Skin epidermis (tissue), 12 donors: ENCODE measurements at regions not wholly inside any gene's neighbourhood (a gene's known extent, or its start where the extent isn't known, plus 50 kb on each side); places are given as distances from the start of the nearest gene placed in this dataset.

ENCODE experiments used
- H3K27ac ChIP-seq, 21 experiments: fragments of 200-600 bp; sonication (generic) in 11 of 21; one replicate each; pipeline ENCODE4 v1.5.0; 2020; ENCODE audit warnings: mild to moderate bottlenecking in 3 of 21, inconsistent platforms in 2 of 21, moderate library complexity in 2 of 21
- H3K4me3 ChIP-seq, 7 experiments: fragments of 200-600 bp; sonication (generic) in 2 of 7; one replicate each; pipeline ENCODE4 v1.5.0; 2020; ENCODE audit warnings: inconsistent platforms in 2 of 7, mild to moderate bottlenecking in 2 of 7, moderate library complexity in 1 of 7

- Histone ChIP-seq H3K4me3 (no peak overlapping the region), H3K27ac (no peak overlapping the region)
These were observed 103.0 kb upstream of the LGALSL start for GRCh38 chr2:64350996-64351395.

GRCh38 chr2:64352292-64352691 is 101.7 kb upstream of the LGALSL start:
- H3K27ac ChIP-seq = no peak overlapping the region
- no peak overlapping the region for H3K4me3 ChIP-seq

DNA sequence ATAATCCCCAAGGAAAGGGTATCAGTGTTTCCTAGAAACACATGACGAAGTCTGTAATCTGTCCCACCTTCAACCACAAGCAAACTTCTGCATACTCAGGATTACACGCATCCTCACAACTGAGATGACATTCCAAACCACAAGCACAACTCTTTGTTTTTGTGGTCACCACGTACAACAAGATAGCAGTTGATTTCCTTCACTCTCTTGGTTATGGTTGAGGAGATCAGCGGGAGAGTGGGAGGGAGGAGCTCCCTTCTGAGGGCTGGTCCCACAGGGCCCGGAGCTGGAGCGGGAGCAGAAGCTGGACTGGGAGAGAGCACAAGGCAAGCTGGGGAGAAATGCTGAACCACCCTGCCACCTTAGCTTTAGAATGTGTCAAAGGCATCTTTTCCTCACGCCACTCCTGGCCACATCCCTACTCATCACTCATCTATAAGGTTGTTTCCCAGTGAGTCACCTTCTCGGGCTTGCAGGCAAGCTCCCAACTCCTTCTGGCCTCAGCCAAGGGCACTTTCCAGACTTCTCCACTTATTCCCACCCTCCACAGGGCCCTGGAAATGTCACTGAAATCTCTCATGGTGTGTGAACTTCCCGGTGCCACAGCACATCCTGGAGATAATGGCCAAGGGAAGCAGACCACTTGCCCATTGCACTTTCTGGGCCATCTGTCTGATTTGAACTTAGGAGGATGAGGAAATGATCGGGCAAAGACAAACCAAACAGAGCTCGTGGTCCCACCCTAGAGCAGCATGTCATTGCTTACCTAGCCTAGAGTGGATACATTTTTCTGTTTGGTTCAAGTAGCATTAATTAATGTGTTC is 98.9 kb upstream of the LGALSL start:
- Histone ChIP-seq H3K27ac (peak overlapping the region in 7 of 21 experiments; percentile 6 to 74 (median 34)), H3K4me3 (no peak overlapping the region)

- H3K4me3 ChIP-seq = no peak overlapping the region
- no peak overlapping the region for H3K27ac ChIP-seq
These were observed 97.1 kb upstream of the LGALSL start for GRCh38 chr2:64356906-64357305.

GRCh38 chr2:64359171-64359891 is 94.6 kb upstream of the LGALSL start:
- no peak overlapping the region for H3K4me3 ChIP-seq
- H3K27ac ChIP-seq = peak overlapping the region in 19 of 21 experiments; percentile 43 to 88 (median 73)

GRCh38 chr2:64359892-64360657 is 93.9 kb upstream of the LGALSL start:
- H3K27ac ChIP-seq = peak overlapping the region in 19 of 21 experiments; percentile 43 to 88 (median 73)
- H3K4me3 ChIP-seq = no peak overlapping the region

DNA sequence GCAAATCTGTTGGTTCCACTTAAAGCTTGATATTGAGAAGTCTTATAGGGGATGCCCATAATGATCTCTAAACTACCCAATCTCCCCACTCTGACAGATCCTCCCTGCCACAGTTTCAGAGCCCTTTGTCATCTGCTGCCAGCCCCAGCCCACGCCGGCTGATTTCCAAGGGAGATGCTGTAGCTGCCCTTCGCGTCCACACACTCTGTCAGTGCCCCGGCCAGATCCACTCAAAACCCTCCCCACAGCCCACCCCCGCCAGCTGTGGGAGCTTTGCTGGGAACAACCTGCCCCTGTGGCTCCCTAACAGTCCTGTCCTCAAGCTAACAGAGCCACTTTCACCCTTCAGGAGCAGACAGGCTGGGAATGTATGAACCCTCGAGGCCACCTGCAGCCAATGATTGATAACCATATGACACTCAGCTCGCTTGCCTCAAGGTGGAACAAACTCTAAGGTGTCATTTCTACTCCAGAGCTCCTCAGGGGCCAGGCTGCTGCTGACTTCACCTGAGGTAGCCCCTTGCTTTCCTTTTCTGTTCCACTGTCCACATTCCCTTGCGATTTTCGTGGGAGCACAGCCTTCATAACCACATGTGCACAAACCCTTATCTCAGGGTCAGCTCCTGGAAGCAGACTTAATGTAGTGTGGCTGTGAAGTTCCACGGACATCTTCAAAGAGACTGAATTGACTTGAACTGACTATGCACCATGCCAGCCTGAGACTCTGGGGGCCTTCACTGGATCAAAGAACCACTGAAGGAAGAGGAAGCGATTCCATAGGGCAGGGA is 92.6 kb upstream of the LGALSL start:
- Histone ChIP-seq H3K27ac (peak overlapping the region in 12 of 21 experiments; percentile 5 to 78 (median 56)), H3K4me3 (no peak overlapping the region)

GRCh38 chr2:64362562-64363026 is 91.4 kb upstream of the LGALSL start:
- Histone ChIP-seq H3K27ac (peak overlapping the region in 11 of 21 experiments; percentile 27 to 78 (median 55)), H3K4me3 (no peak overlapping the region)

DNA sequence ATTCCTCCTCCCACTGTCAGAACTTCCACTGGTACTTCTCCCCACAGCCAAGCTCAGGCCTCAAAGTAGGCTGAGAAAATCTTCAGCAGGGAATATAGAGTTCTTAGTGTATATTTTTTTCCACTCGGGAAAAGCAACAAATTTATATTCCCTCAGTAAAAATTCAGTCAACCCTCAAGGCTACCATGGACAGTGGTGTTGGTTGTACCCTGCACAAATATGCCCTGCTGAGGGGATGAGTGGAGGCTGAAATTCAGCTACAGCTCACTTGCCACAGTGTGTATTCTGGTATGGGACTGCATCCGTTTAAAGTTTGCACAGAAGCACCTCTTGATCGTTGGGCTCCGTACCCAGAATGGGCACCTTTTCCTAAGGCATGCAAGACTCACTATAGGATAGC is 90.8 kb upstream of the LGALSL start:
- no peak overlapping the region for H3K4me3 ChIP-seq
- peak overlapping the region in 12 of 21 experiments; percentile 4 to 67 (median 44) for H3K27ac ChIP-seq

DNA sequence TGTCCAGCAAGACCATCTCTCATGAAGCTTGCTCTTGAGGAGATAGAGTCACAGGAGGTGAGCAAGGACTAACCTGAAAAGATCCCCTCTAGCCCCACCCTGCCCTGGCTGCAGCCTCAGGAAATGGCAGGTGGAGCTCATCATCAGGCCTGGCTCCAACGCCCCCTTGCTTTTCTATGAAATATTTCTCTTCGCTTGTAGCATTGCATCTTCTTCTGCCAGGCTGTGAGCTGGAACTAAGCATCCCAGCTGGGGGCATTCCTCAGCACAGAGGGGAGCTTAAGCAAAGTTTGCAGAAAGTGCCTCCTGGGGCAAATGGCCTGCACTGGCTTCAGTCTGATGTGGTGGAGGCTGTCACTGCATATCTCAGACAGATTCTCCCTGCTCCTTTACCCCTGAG is 90.1 kb upstream of the LGALSL start:
- H3K27ac ChIP-seq = peak overlapping the region in 3 of 21 experiments; percentile 27 to 63 (median 43)
- H3K4me3 ChIP-seq = no peak overlapping the region

DNA sequence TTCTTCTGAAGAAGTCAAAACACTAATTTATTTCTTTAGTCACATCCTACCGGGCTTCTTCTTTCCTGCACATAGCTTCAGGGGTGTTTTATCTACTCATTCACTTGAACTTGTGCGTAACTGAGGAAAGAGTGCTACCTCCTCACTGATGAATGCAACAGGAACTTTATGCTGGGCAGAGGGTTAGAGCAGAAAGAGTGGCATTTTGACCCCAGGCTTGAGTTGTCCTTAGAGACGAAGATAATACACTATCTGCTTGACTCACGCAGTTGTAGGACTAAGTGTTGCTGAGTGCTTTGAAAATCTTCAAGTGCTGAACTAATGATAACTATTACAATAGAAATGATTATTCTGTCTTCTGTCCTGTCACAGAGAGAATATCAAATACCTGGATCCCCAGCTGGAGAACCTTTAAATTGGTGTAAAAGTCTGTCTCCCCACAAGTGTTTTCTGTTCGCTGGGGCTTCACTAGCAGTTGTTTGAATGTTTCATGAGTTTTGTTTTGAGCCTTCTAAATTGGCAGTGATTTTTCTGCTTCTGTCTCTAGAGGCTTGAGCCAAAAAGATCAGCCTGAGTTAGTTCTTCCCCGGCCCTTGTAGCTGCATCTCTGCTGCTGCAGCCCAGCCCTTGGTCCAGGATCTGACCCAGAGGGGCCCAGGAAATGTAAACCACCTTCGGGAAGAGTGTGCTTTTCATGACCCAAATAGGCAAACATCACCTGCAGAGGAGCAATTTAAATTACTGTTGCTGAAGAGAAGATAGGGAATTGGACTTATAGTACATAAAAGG is 86.3 kb upstream of the LGALSL start:
- no peak overlapping the region for H3K4me3 ChIP-seq
- H3K27ac ChIP-seq = no peak overlapping the region

- Histone ChIP-seq H3K4me3 (no peak overlapping the region), H3K27ac (no peak overlapping the region)
These were observed 84.3 kb upstream of the LGALSL start for GRCh38 chr2:64369706-64370105.

DNA sequence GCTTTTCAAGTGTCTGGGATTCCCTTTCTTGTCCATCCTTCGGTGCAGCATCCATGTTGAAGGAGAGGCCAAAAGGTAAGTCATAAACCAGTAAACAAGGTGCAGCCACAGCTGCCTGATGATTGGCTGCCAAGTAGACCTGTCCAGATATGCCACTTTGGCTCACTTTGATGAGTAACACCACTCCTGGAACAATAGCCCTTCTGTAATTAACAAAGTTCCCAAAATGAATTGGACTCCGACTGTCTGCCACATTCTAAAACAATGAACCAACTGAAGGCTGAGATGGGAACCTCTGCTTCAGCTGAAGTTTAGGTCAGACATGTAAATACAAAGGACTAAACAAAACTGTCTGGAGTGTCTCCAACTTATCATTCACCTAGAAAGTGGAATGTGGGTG is 82.2 kb upstream of the LGALSL start:
- Histone ChIP-seq H3K27ac (peak overlapping the region in 7 of 21 experiments; percentile 16 to 69 (median 38)), H3K4me3 (no peak overlapping the region)

DNA sequence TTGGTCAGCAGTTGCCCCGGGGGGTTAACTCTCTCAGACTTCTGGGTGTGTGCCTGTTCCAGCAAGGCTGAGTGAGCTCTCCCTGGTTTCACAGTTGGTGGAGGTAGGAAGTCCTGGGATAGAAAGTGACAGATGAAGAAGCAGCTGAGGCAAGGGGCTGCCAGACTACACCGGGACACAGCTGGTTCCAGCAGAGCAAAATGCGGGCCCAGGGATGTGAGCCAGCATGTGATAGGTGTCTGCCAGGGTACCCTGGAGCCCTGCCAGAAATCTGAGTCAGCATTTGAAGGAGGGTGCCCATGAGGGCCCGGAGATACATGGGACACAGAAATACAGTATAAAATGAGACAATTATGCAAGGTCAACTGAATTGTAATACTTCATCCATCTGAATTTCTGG is 79.3 kb upstream of the LGALSL start:
- H3K4me3 ChIP-seq = no peak overlapping the region
- H3K27ac ChIP-seq = no peak overlapping the region

DNA sequence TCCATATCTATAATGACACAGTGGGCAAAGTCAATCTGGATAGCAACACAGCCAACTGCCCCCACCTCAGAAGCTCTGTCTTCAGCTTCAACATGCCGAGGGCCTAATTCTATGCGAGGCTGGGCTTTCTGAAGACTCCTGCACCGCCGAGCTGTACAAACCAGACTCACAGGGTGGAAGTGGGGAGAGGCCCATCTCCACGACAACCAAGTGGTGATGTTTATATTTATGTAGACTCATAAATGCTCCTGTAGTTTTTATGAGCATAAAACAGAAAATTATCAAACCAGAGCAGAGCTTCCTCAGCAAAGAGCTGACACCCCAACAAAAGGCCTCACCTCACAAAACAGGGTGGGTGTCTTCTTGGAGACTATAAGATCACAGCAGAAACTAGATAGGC is 77.0 kb upstream of the LGALSL start:
- no peak overlapping the region for H3K4me3 ChIP-seq
- H3K27ac ChIP-seq = peak overlapping the region in 1 of 21 experiments; percentile 51

DNA sequence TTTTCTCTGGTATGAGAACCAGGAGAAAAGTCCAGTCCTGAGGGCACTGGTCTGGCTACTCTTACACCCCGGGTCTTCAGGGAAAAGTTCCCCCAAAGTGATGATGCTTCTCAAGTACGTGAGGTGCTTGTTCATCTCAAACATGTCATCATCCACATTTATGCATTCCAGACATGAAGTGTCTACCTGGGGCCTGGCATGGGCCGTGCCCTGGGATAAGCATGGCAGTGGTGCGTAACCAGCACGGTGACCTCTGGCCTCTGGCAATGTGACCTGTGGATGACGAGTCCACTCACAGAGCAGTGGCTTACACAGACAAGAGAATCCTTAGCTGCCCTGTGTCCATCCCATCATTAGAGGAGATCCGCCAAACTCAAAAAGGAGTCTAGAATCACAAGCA is 74.8 kb upstream of the LGALSL start:
- Histone ChIP-seq H3K4me3 (no peak overlapping the region), H3K27ac (no peak overlapping the region)

DNA sequence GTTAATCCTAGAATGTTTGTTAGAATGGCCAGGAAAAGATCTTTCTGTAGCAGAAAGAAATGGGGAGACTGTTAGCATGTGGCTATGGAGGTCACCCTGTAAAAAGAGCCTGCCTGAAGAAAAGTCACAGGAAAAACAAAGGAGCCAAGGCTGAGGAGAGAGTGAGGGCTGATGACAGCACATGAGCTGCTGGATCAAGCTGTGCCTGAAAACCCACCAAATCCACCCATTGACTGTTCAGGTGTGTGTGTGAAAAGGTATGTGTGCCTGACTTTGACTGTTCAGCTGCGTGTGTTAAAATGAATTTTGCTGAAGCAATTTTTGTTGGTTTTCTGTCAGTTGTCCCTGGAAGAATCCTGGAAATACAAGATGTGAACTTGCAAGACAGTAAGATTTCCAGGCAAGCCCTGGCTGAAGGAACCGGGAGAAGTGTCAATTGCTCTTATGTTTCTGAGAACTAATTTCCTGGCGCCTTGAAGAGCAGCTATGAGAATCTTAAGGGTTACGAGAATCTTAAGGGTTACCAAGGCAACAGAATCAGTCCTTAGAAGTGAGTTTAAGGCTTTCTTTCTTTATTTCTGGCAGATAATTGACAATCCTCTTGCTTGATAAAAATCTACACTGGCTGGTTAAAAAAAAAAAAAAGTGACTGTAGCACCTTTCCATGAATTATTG is 73.0 kb upstream of the LGALSL start:
- Histone ChIP-seq H3K27ac (no peak overlapping the region), H3K4me3 (no peak overlapping the region)

DNA sequence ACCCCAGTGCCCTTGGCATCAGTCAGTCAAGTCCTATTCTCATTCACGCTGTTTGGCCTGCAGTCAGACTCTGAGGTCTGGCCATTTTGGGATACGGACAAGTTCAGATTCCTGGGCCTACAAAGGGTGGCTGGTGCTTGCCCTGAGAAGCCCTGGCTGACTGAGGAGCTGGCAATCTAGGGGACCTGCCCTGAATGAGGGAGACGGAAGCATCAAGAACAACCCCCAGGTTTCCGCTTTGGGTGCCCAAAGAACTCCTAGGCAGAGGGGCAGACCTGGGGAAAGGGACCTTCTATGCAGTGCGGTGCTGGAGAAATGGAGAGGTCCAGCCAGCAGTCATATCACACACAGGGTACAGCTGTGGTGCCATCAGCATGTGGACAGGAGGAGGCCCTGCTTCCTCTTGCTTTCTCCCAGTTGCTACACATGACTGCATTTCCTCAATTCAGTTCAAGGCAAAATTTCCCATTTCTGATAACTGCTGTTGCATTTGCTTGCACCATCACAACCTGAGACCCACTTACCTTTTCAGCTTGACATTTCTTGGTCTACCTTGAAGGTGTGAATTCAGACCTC is 70.9 kb upstream of the LGALSL start:
- H3K27ac ChIP-seq = no peak overlapping the region

More for the DNA sequence above, 70.9 kb upstream of the LGALSL start:
- no peak overlapping the region for H3K4me3 ChIP-seq
